ENCODE measurements at regions not wholly inside any gene's neighbourhood (a gene's known extent, or its start where the extent isn't known, plus 50 kb on each side); places are given as distances from the start of the nearest gene placed in this dataset.

GRCh38 chr10:93219347-93219746 is 145.7 kb downstream of the CYP26A1 start:
- no peaks in the 10 kb centered on the region for H3K9me2 ChIP-seq (ENCODE audit: insufficient read depth, low read length)

More at GRCh38 chr10:93219347-93219746, 145.7 kb downstream of the CYP26A1 start:
- H3K36me3 ChIP-seq (ENCODE audit: insufficient read depth, low read length): no peaks in the 10 kb centered on the region
- no peak overlapping the region for H2AFZ ChIP-seq (ENCODE audit: low read depth, low read length)
- H3K4me3 ChIP-seq (ENCODE audit: low read length): no peak overlapping the region
- no peaks in the 10 kb centered on the region for H3K27me3 ChIP-seq (ENCODE audit: insufficient read depth, low read depth, low read length)
- no peaks in the 10 kb centered on the region for H3F3A ChIP-seq (ENCODE audit: insufficient read depth, low read length, poor library complexity, severe bottlenecking)
- H3K9me3 ChIP-seq (ENCODE audit: low read length): no peaks in the 10 kb centered on the region
- H3K4me2 ChIP-seq (ENCODE audit: low read length): no peak overlapping the region
- H3K27ac ChIP-seq (ENCODE audit: low read length): no peak overlapping the region
- no peak overlapping the region for H3K9ac ChIP-seq (ENCODE audit: low read length)
- no peaks in the 10 kb centered on the region for H3K79me2 ChIP-seq (replicated peaks; ENCODE audit: insufficient read depth, low read length)
- TF ChIP-seq CTCF (IDR thresholded peaks at IDR 0.05; ENCODE audit: poor library complexity, severe bottlenecking): no peak
- no peak for TF ChIP-seq POLR2AphosphoS5 (IDR thresholded peaks at IDR 0.05)
- no peak for TF ChIP-seq EZH2 (IDR thresholded peaks at IDR 0.05; ENCODE audit: borderline replicate concordance, insufficient read depth, low read length, poor library complexity, severe bottlenecking)
- TF ChIP-seq SMC3 (conservative IDR thresholded peaks at IDR 0.05; ENCODE audit: poor library complexity): no peak
- no peak for TF ChIP-seq TAF1 (IDR thresholded peaks at IDR 0.05; ENCODE audit: low read depth)
- TF ChIP-seq RAD21 (conservative IDR thresholded peaks at IDR 0.05): no peak
- no peak for TF ChIP-seq REST (IDR thresholded peaks at IDR 0.05; ENCODE audit: borderline replicate concordance)
- TF ChIP-seq MXI1 (conservative IDR thresholded peaks at IDR 0.05; ENCODE audit: poor library complexity, severe bottlenecking): no peak
- TF ChIP-seq EP300 (conservative IDR thresholded peaks at IDR 0.05; ENCODE audit: poor library complexity, severe bottlenecking): no peak
- no peaks in the 10 kb centered on the region for H4K20me1 ChIP-seq (ENCODE audit: insufficient read depth)

Measured in neural cell (in vitro differentiated cells).